ENCODE measurements at regions not wholly inside any gene's neighbourhood (a gene's known extent, or its start where the extent isn't known, plus 50 kb on each side); places are given as distances from the start of the nearest gene placed in this dataset.
"Not testable (repeated sequence)": the region's sequence is repeated elsewhere in the genome, so short reads cannot be mapped to it uniquely, and the experiment has no call there.

DNA sequence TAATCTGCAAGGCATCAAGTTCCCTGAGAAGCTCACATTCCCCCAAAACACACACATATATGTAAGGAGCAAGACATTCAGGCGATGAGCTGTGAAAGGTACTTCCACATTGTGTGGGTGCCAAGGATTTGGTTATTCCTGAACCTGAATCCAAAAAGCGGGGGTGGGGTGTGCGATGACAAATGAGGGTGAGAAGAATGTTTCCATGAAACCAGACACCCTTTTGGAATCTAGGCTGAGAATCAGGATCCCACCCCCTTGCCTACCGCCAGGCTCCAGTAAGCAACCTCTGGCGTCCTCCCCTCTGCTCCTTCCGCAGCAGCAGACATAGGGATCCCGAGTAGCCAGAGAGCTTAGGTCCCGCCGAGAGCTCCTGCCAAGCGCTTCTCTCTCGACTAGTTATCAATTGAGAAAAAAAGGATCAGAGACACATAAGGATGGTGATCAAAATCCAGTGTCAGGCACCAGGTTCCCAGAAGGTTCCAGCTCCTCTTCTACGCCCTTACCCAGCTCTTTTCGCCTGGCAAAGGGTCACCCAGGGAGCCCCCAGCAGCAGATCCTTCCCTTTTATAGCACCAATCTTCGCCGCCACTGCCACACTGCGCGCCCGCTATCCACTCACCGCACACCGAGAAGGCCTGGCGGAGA lies 191.1 kb downstream of the USP22 start:
- DNase-seq = not testable (repeated sequence)

DNA sequence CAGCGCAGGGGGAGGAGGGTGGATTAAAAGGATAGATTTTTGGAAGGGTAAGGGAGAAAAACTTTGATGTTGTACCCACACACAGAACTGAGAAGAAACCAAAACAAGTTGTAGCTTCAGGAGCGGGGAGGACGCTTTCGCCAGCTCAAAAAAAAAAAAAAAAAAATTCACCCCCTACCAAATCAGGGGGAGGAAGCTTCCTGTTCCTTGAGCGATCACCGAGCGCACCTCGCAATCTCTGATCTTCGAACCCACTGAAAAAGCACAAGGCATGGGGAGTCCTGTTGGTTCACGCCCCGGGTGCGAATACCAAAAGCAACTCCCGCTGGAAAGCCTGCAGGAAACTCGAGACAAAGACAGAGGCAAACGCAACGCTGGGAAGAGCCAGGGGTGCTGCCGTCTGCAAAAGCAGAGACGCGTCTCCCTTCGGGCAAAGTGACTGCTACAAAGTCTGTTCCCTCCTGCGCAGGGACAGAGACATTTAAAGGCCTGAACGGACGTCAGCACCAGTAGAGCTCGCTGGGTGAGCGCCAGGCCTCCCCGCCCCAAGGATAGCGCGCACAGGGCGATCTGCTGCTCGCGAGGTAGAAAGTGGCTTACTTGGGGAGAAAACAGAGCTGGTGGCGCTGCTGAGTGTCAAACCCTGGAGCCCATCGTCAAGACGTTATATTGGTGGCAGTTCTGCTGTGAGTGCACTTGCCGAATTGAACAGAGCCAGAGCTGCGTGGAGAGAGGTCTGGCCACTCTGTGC lies 190.4 kb downstream of the USP22 start:
- DNase-seq = no peak

DNA sequence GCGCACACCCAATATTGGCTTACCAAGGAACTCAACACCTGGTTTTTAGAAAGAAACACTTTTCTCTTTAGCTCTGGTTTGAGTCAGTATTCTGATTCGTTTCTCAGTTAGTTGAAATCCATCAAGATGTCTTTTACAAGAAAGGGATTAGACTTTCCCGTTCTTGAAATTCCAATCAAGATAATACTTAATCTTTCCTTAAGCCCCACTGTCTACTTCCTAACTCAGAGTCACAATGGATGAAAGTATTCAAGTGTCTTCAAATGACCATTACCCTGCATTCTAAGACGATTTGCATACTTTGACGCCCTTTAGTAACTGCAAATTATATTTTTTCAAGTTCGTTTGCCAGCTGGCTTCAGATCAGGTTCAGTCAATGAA lies 189.8 kb downstream of the USP22 start:
- no peak for DNase-seq

DNA sequence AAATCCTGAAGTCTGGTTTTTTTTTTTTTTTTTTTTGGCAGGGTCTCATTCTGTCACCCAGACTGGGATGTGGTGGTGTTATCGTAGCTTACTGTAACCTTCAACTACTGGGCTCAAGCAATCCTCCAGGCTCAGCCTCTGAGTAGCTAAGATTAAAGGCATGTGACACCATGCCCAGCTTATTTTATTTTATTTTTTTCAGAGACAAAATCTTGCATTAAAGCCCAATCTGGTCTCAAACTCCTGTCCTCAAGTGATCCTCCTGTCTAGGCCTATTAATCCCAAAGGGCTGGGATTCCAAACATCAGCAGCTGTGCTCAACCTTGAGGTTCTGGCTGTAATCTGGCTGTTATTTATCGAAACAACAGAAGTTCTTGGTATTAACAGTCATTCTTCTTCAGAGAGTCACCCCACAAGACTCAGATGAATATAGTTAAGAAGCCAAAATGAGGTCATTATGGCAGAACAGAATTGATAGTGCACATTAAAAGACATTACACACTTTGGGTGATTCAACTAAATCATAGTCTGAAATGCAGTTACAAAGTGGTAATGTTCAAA lies 186.8 kb downstream of the USP22 start:
- DNase-seq = not testable (repeated sequence)

DNA sequence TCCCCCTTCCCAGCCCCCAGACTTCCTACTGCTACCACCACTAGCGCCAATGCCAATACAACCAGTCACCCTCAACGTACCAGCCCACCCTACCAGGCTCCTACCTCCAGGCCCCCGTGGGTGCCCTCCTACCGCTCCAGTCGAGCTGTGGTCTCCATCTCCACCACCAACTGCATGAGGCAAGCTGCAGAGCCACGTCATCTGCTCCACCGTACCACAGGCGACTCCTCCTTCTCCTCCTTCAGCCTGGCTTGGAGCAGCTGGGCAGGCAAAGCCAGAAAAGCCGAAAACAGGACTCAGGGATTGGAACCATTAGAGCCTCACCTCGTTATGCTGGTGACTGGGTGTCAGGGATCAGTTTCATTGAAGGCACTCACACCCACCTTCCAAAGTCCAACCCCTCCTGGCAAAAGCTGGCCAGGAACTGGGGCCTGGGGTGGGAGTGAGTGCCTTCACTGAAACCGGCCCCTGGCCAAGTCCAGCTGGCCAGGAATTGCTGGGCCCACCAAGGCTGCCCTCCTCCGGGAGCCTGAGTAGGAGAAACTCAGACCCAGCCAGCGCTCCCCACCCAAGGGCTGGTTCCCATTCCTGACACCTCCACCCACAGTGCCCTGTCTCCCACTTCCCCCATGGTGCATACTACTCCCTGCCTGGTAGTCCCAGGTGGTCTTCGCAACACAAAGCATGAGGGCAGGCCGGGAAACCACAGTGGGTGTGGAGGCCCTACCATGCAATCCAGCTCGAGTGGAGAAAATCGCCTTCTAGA lies 176.2 kb downstream of the USP22 start:
- DNase-seq = not testable (repeated sequence)

DNA sequence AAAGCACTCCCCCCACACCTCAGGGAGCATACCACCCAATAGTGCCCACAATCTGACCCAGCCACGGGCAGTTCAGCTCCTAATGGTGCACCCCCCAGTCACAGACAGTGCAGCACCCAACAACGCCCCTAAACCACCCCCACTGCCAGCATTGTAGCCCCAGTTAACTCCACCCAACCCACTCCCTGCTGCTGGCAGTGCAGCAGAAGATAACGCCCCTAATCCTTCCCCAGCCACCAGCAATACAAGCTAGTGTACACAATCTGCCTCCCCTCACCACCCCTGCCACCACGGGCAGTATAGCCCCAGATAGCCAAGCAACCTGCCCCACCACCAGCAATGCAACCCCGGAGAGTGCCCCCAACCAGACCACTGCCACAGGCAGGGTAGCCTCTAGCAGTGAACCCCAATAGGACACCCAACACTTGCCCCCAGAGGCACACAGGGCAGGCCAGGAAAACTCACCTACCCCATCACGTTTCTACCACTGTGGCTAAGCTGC lies 175.3 kb downstream of the USP22 start:
- DNase-seq = not testable (repeated sequence)

DNA sequence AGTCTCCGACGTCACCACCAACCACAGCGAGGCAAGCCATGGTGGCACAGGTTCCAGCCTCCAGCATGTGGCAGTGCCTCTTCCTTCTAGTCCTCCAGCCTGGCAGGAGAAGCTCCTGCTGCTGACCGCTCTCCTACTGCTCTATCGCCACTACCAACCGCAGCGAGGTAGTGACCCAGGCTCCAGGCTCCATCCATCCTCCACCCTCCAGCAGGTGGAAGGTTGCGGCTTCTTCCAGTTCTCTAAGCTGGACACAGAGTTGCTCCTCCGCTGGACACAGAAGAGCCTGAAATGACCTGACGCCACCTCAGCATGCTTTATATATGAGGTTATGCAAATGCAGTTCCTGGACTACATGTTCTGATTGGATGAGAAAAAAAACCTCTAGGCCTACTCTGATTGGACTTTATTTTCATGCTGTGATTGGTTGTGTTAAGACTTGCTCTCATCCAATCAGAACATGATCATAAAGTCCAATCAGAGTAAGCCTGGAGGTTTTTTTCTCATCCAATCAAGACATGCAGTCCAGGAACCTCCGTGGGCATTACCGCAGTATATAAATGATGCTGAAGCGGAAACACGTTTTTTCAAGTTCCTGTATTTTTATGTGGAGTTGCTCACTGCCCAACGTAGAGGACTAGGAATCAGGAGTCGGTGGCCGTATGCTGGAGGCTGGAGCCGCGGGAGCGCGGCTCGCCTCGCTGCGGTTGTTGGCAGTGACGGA lies 174.7 kb downstream of the USP22 start:
- not testable (repeated sequence) for DNase-seq

DNA sequence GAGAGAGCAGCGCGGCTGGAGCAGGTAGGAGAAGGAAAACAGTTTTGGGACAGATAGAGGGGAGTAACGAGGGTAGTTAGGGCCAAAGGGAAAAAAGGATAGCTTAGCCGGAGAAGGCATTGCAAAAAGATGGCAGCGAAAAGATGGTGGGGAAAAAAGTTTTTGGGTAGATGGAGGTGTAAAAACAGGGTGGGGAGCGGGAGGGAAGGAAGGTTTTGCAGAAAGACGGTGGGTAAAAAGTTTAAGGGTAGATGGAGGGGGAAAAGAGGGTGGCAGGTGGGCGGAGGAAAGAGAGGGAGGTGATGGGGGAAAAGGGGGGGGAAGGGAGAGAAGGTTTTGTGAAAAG lies 174.2 kb downstream of the USP22 start:
- DNase-seq = not testable (repeated sequence)

DNA sequence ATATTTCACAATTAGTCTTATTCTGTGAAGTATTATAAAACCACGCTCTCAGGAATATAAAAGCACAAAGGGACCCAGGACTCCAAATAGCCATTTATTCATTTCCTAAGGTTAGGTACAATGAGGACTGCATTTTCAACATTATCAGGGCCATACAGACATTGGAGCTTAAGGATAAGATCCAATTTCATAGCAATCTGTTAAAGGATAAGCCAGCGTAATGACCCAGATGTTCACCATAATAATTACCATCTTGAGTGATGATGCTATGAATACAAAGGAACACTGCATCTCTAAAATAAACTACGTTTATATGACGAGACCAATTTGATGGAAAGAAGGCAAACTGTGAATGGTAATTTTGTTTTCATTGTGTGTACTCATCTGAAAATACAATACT lies 169.6 kb downstream of the USP22 start:
- not testable (repeated sequence) for DNase-seq

DNA sequence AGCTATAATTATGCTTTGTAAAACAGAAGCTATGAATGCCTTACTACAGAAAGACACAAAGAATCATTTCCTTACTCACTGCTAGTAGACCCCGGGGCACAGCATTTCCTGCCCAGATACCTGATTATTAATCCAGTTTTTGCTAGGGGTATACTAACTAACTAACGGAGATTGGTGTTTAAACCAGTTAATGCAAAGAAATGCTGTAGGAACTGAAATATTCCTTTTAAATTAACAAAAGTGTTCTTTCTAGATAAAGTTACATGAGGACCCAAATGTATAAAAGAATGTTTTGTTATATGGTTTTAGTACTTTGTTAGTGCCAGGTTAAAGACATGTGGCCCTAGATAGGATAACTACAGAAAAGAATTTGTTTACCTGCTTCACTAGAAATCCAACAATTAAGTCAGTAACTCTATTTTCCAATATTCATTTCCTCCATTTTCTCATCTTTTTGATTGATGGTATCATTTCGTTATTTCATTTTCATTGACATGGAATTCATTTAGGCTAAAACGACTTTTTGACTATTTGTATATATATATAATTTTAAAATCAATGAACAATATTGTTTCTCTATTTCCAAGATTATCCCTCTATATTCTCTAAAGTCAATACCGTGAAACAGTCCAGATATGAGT lies 169.0 kb downstream of the USP22 start:
- DNase-seq = not testable (repeated sequence)

DNA sequence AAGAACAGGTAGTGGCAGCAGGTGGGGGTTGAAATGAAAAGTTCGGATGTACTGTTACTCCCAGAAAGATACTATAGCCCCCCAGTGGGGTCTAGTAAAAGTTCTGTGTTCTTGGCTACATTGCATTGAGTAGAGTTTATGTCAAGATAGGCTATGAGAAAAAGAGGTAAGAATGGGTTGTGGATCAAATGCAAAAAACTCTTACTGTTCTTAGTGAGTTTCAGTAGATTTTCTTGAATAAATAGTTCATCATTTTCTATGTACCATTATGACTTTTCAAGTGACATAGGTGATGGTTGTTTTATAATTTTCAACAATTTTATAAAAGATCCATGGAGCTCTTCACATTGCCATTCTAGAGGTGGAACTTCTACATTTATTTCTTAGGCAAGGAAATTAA lies 165.4 kb downstream of the USP22 start:
- DNase-seq = not testable (repeated sequence)

DNA sequence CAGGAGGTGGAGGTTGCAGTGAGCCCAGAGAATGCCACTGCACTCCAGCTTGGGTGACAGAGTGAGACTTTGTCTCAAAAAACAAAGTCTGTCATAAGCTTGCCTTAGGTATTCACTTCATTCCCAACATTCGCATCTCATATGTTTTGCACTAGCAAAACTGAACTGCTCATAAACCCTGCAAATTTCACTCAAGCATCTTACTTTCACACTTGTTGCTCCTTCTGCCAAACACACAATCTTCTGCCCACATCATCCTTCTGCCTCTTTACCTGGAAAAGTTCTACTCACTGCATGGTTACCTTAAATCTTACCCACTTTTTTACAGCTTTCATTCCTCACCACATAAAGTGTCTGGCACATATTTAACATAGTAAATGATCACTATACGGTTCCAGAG lies 152.5 kb downstream of the USP22 start:
- no peak for DNase-seq

DNA sequence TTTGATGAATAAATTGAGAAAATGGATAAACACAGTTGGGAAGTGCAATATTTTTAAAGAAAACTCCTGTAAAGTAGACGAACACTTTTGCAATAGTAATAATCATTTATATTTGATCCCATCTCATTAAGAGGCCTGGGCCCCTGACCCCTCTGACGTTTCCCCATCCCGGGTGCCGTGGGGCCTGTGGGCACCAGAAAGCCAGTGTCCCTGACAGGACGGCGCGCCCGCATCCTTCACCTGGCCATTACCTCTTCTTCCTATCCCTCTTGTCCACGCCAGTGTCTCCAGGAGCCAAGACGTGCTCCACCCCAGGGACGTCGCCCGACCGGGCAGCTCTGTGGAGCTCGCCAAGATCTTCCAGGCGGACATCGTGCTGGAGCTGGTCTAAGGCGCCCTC lies 147.4 kb downstream of the USP22 start:
- DNase-seq = not testable (repeated sequence)

DNA sequence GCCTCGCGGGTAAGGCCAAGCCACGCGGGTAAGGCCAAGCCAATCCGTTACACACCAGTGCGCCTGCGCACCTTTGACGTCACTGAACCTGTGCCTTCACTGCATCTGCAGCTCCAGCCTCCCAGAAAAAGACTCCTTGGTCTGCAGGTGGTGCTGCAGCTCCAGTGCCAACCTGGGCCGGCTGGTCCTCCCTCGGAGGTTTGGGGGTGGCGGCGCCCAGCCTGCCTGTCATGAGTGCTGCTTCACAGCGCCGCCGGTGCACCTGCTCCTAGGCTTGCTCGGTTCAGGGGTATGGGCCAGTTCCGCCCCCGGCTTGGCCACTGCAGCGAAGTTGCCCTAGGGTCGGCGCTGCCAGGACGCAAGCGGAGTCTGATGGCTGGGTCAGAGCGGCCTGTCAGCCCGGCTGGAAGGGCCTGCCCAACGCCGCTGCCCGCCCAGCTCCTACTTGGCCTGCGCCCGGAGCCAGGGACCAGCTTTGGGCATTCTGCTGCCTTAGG lies 146.6 kb downstream of the USP22 start:
- DNase-seq = peak; percentile 1

DNA sequence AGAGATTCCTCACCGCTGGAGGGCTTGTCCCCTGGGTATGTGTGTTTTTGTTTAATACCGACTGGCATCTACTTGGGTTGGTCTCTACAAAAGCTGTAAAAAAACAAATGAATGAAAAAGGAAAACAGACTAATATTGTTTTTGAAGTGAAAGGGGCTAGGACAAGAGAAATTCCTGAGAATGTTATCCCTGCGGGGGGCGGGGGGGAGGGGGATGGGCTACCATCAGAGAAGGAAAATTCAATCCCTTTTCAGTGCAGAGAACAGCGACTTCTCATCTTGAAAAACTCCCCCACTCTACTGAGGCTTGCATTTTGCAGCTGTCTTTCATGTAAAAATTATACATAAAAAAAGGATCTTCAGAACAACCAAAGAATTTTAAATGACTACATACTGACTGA lies 144.1 kb downstream of the USP22 start:
- DNase-seq = not testable (repeated sequence)

DNA sequence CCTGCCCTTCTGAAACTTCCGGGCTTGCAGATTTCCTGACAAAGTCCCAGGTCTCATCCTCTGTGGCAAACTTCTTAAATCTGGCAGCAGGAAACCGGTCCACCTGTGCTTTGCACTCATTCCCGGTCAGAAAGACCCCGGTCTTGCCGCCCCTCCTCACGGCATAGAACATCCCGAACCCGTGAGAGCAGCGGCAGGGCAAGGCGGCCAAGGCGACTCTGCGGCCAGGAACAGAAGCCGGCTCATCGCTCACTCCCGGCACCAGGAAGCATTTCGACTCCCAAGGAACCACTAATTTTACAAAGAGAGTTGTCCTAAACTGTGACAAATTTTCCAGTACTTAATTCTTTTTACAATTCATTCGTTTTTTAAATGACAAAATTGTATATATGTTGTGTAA lies 140.3 kb downstream of the USP22 start:
- DNase-seq = not testable (repeated sequence)

DNA sequence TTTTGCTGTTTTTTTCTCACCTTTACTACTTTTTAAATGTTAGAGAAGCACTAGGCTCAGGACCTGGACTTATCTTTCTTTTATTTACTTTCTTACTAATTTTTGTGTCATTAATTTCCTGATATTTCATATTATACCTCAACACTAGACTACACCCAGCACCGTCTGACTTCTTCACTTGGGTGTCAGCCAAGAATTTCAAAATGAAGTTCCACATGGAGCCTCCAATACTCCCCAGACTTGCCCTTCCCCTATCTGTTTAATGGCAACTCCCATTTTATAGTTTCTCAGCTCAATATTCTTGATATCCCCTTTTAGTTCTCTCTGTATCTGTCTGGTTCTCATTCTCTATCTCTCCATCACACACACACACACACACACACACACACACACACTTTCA lies 139.3 kb downstream of the USP22 start:
- not testable (repeated sequence) for DNase-seq

DNA sequence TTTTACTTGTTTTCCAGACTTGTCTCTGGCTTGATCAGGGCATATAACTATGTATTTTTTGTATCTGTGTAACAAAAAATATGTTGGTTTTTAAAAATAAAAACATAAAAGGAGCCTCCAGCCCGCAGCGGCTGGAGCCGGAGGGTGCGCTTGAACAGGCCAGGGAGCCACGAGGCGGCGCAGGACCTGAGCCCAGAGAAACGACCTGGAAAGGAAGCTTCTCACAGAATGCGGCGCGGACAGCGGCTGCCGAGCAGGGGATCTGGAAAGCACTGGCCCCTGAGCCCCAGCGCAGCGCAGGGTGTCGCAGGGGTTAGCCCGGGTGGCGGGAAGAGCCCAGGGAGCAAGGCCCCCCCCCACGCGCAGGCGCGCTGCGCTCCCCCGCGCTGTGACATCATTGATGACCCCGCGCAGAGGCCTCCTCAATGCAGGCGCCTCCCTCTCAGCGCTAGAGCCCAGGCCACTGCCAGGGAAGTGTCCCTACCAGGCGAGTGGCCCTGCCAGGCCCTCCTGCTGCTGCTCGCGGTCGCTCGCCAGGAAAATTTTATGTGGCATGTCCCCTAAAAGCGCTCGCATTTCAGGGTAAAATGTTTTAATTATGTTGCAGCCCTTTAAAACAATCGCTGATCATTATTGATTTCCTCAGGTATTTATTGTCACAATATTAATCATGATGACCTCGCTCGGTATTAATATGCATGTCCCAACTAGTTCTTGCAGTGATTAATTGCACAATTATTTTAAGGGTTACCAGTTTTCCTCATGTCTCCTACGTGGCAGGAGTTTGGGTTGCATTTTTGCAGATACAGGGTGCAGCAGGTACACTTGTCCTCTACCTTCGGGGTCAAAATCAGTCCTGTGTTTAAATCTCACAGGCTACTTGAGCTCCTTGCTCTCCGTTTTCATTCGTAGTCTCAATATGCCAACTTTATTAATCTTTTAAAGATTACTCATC lies 134.2 kb downstream of the USP22 start:
- peak; percentile 64 for DNase-seq

DNA sequence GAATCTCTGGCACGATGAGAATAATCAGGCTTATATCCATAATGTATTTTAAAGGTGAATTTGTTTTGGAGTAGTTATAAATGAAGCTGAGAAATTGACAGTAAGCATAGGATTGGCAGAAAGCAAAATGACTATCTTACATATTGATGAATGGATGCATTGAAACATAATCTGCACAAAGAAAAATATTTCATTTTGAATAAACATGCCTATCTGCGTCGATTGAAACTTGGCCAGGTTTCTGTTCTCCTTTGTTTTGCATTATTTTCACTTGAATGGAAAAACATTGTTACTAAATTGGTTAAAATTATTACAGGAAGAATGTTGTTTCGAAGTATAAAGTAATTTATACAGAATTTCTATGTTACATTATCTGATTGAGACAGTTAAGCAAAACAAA lies 128.2 kb downstream of the USP22 start:
- no peak for DNase-seq

DNA sequence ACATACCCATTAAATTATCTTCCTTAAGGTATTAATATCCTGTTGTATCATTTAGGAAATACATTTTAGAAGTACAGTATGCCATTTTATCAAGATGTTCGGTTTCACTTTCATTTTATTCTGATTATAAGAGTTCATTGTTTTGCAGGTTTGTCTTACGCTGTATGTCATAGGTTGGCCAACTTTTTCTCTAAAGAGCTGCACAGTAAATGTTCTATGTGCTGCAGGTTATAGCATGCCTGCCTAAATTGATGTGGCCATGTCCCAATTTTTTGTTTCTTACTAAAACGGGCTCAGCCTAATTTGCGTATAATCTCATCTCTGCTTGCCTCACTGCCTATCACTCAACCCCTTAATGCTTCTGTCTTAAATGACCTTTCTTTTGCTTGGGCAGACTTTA lies 126.4 kb downstream of the USP22 start:
- DNase-seq = no peak

Measured in activated T-cell treated with anti-CD3 and anti-CD28 coated beads for 4 hours (primary cell).